CD4-positive, alpha-beta T cell treated with Interferon gamma for 1 hour (primary cell): ENCODE measurements at regions not wholly inside any gene's neighbourhood (a gene's known extent, or its start where the extent isn't known, plus 50 kb on each side); places are given as distances from the start of the nearest gene placed in this dataset.

Source experiments
- DNase-seq: peaks from one replicate; pipeline ENCODE4 v3.0.0-alpha.2; 2020

- no peak for DNase-seq
Measured at GRCh38 chr20:6483727-6484126, 283.8 kb upstream of the BMP2 start.

DNA sequence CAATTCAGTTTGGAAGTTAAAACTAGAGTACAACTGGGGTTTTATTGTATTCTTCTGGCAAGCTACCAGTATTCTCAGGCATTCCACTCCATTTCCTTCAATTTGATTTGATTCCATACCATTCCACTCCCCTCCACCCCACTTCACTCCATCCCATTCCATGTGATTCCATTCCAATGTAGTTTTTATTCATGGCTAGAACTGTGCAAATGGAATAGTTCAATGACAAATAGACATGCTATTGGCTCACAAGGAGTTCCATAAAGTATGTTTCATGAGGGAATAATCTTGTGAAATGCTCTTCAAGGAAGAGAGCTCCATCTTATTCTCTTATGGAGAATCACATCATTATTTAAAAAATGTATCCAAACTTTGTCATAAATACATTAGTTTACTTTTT is 285.0 kb upstream of the BMP2 start:
- no peak for DNase-seq

- no peak for DNase-seq
Measured at GRCh38 chr20:6480328-6481200, 286.9 kb upstream of the BMP2 start.

- DNase-seq: no peak
Measured at GRCh38 chr20:6473197-6473596, 294.3 kb upstream of the BMP2 start.

- no peak for DNase-seq
Measured at GRCh38 chr20:6471871-6472270, 295.6 kb upstream of the BMP2 start.

- DNase-seq: no peak
Measured at GRCh38 chr20:6471110-6471647, 296.3 kb upstream of the BMP2 start.

DNA sequence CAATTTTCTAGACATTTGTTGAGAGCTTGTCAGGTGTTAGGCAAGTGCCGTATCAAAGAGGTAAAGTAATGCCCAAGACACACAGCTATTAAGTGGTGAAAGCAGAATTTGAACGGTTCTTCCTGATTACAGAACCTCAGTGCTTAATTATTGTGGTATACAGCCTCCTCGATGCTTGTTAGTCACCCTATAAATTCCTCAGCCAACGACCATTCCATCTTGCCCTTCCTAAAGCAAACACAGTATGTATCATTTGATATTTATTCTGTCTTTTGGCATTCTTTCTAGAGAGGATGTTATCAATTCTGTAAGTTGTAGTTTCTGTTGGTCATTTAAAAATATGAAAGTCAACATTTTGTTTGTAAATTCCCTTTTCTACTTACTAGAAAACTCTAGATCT is 297.8 kb upstream of the BMP2 start:
- DNase-seq: no peak

DNA sequence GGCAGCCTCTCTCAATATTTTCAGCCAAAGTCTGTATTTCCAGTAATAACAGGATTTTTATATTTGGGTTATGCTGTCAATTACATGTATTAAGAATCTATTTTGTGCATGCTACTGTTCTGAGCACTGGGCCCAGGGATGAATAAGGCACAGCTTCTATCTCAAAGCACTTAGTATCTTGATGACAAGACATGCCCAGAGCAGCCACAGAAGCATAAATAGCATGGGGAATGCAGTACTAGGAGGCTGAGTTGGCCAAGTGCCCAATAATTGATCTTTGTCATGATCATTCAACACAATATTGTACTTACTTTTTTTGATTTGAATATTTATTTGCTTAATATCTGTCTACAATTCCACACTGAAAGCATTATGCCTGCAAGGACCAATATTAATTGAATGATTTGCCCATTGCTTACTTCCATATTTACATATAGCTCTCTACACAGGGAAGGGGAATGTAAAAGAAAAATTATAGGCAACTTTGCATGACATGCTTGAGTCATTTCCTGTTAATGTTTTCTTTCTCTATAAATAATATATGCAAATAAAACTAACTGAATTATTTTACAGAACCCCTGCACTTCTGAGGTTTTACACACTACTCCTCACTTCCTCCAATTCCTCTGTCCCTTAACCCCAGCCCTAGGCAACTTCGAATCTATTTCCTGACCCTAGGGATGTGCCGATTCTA is 298.9 kb upstream of the BMP2 start:
- no peak for DNase-seq

GRCh38 chr20:6467562-6467961 is 299.9 kb upstream of the BMP2 start:
- no peak for DNase-seq

- DNase-seq: no peak
Measured at GRCh38 chr20:6466075-6466810, 301.2 kb upstream of the BMP2 start.

DNA sequence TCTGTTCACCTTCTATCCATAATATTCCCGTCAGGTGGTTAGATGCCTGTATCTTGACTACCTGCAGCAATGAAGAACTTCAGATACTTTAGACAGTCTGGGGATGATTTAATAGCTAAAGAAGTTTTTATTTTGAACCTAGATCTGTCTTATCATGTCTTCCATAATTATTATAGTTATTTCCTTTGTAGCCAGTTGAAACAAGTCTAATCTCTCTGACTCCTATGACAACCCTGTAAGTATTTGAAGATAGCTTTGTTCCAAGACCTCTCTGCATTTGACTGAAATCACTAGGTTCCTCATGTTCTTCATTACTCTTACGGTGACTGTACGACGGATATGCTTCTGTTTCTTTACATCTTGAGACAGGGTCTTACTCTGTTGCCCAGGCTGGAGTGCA is 316.6 kb upstream of the BMP2 start:
- DNase-seq: no peak

DNA sequence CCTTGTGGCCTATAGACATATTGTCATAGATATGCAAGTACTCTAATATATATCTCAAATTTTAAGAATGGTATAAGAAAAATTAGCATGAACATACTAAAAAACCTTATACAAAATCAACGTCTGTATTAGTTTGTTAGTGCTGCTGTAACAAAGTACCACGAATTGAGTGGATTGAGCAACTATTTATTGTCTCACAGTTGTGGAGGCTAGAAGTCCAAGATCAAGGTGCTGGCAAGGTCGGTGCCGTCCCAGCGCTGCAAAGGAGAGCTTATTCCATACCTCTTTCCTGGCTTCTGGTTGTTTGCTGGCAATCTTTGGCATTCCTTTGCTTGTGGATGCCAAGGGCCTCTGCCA is 317.6 kb upstream of the FERMT1 start:
- no peak for DNase-seq

DNA sequence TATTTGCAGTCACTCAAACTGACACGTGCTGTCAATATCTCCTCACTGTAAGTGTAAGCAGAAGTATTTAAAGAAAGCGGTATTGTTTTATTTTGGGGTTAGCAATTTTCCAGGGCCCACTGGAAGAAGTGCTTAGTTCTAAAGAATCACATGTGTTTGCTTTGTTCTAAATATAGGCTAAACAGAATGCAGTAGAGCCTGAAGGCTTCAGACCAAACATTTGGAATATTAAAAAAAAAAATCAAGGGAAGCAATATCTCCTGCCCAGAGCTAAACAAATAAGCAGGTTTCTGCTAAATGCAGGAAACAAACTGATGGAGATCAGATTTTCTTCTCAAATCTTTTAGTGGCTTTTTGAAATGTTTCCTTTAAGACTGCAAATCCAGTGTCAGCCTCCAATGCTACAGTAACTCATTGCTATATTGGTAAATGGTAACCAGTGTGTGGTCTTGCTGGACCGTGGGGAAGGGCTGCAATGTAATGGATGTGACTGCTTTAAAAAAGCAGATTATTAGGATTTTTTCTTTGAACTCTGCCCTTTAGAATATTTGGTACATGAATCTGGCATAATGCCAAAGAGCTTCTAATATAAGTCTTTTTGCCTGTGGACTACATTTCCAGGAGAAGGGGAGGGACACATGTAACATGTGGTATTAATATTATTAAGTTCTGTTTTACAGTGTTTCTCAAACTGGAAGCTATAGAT is 317.1 kb upstream of the FERMT1 start:
- DNase-seq: no peak

DNA sequence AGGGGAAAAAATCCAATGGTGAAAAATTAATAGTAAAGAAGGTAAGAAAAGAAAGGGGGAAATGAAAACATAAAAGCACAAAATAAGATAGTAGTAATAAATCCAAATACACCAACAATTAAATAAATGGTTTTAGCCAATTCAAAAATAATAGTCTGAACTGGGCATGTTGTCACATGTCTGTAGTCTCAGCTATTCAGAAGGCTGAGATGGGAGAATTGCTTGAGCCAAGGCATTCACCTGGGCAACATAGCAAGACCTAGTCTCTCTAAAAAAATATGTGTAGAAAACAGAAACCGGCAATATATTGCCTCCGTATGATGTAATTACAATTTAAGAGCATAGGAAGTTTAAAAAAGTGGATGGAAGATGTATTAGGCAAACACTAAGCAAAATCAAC is 311.3 kb upstream of the FERMT1 start:
- no peak for DNase-seq

DNA sequence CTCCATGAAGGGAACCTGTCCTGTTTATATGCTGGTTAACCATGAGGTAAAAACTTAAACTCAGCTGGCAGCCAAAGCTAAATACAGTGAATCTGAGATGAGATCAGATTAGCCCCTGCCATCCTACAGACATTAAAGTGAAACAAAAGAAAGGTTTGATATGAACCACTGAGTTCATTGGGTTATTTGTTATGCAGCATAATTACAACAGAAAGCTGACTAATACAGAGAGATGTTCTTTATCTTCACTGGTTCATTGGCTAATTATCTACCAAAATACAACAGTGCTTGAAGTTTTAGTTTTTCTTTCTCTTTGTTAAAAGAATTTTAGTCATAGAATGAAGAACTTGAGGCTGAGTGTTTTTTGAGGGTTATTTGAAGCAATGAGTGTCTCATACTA is 307.6 kb upstream of the FERMT1 start:
- DNase-seq: no peak

DNA sequence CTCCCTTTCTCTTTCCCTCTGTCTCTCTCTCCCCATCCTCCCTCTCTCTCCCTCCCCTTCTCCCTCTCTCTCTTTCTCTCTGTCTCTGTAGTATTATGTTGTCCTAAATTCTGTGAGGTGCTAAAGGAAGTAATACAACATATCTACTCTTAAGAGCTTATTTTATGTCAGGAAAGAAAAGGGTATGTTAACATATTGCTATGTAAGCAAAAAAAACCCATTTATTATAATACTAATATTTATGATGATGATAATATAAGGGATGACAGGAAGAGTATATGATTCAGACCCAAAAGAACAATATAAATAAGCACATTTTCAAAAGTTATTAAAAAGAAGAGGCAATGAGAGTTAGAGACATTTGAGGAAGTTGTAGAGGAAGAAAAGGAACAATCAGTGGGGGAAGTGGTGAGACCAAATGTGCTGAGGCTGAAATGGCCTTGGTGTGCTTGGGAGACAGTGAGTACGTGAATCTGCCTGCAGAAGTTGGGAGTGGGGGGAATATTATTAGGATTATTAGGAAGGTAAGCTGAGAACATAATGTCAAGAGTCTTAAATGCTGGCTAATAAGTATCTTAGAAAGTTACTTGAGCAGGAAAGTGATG is 303.6 kb upstream of the FERMT1 start:
- no peak for DNase-seq

DNA sequence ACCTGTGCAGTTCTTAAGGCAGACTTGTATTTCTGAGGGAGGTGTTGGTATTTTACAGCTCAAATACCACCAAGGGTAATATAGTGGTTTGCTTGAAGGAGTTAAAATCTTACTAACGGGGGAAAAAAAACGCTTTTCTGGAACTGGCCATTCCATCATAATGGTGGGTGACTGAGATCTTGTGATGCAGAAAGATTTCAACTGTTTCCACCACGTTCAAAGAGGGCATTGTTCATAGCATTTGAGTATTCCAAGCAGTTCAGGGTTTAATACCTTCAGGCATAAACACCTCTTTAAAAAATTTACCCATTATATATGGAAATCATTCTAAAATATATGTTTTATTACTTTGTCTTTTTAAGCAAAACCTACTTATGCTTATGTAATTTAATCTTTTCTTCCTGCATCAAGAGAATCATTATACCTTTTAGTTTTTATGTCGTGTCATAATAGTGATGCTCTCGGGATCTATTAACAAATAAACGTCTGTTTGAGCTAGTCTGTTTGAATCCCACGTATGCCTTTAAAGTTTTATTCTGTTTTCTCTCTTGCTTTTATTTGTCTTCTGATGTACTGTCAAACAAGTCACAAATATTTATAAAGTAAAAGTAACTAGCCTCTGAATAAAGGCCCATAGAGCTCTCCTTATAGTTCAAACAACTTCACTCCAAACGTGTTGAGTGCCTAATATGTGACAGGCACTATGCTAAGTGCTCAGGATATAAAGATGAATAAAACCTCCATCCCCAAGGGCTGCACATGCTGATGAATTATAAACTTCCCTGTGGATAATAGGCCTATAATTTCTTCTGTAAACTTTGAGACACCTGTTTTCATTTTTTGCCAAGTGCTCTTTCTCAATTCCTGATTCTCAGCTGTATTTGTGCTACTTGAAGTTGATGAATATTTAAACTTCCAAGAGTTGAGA is 298.8 kb upstream of the FERMT1 start:
- no peak for DNase-seq

DNA sequence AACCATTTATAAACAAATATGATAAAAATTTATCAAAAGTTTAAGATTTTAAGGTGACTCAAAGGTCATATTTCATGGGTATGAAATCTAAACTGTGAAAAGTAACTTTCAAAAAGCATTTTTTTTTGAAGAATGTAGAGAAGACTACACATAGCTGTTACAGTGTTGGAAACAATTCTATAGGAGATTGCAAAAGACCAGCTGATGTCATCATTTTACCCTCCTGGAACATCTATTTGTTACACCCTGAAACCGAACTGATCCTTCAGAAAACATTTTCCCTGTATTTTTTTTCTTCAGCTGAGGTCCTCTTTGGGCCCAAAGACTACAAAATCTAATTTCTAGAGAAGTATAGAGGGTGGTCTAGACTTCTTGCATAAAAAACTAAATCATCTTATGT is 297.5 kb upstream of the FERMT1 start:
- DNase-seq: no peak

- no peak for DNase-seq
Measured at GRCh38 chr20:6418732-6419131, 295.9 kb upstream of the FERMT1 start.

DNA sequence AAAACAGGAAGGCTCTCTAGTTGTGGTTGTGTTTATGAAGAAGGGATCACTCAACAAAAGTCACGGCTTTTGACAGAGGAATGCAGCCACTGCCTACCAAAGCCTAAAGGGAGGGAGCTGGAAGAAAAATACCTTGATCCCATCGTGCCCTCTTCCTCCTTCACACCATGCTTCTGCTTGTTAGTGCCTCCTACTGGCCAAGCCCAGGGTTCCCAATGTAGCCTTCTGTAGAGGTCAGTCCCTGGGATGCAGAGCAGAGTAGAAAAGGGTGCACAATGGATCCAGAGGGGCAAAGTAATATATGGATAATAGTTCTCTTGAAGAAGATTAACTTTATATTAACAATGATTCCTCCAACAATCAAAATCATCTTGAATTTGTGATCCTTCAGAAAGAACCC is 293.5 kb upstream of the FERMT1 start:
- DNase-seq: no peak

DNA sequence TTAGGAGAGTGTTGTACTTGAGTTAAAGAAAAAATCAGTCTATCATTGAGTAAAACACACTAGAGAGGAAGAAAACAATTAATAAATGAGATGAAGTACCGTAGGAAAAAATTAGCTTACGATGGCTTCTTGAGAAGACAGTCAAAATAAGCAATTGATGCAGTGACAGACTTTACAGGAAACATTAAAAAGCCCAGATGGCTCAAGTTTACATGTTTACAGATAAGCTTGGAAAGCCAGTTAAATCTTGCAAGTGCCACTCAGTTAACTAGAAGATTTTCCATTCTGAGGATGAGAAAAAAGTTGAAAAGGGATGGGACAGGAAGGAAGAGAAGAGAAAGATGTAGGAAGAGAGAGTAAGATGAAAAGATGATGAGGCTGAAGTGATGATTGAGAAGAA is 288.8 kb upstream of the FERMT1 start:
- DNase-seq: no peak
